Kidney (tissue), 13 donors: ENCODE measurements at regions not wholly inside any gene's neighbourhood (a gene's known extent, or its start where the extent isn't known, plus 50 kb on each side); places are given as distances from the start of the nearest gene placed in this dataset.

Experiments
- DNase-seq, 5 donors: peaks; one replicate each; pipeline ENCODE4 v3.0.0-alpha.2; 2013 to 2020
- FAIRE-seq: peaks from 2 replicates; lab custom pipeline; 2012; peaks lifted over from hg19 to GRCh38; lab: Jason Lieb, UNC
- H3K27ac ChIP-seq, 2 donors: one replicate each; pipeline ENCODE4 v1.7.0; 2013; ENCODE audit warnings: low read depth in 2 of 2, low read length in 2 of 2, inconsistent platforms in 1 of 2
- H3K27me3 ChIP-seq: one replicate; pipeline ENCODE4 v1.7.1; 2013; ENCODE audit warnings: low read length, inconsistent platforms; ENCODE audit not compliant: control insufficient read depth, insufficient read depth
- H3K36me3 ChIP-seq, 3 donors: one replicate each; pipeline versions ENCODE4 v1.7.0 to v1.7.1; 2013; ENCODE audit warnings: low read length in 3 of 3, control low read depth in 1 of 3, inconsistent platforms in 1 of 3; ENCODE audit not compliant: insufficient read depth in 3 of 3, control insufficient read depth in 2 of 3
- H3K4me1 ChIP-seq, 3 donors: one replicate each; pipeline versions ENCODE4 v1.7.0 to v1.7.1; 2013; ENCODE audit warnings: low read length in 3 of 3, inconsistent platforms in 1 of 3, low read depth in 1 of 3; ENCODE audit not compliant: control insufficient read depth in 2 of 3, insufficient read depth in 2 of 3
- H3K4me3 ChIP-seq, 3 donors: one replicate each; pipeline versions ENCODE4 v1.7.0 to v1.8.1; 2013; ENCODE audit warnings: low read length in 3 of 3, control low read depth in 1 of 3, inconsistent platforms in 1 of 3
- H3K9ac ChIP-seq, 3 donors: one replicate each; pipeline versions ENCODE4 v1.7.0 to v1.7.1; 2013; ENCODE audit warnings: low read length in 3 of 3, control low read depth in 1 of 3, inconsistent platforms in 1 of 3
- H3K9me3 ChIP-seq, 3 donors: one replicate each; pipeline versions ENCODE4 v1.7.0 to v1.7.1; 2013; ENCODE audit warnings: low read length in 3 of 3, control low read depth in 1 of 3, inconsistent platforms in 1 of 3; ENCODE audit not compliant: control insufficient read depth in 2 of 3, insufficient read depth in 1 of 3
- intact Hi-C: fragments of 100-400 bp; cut with DNase I; formaldehyde crosslinking; loops from one replicate; pipeline ENCODE4 v1.11.1; 2022
- TF ChIP-seq, protein P1 (sequence below): IDR thresholded peaks from 3 replicates; pipeline ENCODE4 v1.5.1; 2012; ENCODE audit warnings: mild to moderate bottlenecking, moderate library complexity, borderline replicate concordance; ENCODE audit not compliant: insufficient read depth; ENCODE audit errors: extremely low read depth
- donor health status: control.
- donor health status: control.
- donor health status: control.
- donor health status: control.
- donor health status: control.
- donor health status: DM: yes; HTN: yes; CAD: no.
- donor health status: Normal renal cell carcinoma (clear cell type).

DNA sequence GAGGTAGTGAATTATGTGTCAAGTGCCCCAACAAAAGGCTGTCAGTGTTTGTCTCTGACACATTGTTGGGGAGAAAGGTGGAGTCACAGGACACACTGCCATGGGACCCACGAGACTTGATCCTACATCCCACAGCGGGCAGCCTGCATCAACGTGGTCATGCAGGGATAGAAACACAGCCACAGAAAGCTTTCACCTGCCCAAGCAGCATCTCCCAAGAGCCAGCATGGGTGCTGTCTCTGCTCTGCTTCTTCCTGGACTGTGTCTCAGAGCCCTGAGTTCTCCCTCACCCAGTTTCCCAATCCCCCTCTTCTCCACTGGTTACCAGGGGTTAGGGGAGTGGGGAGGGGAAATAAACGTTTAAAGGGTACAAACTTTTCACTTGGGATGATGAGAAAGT lies 97.2 kb downstream of the VPREB1 start:
- no peak for DNase-seq
- H3K9me3 ChIP-seq, result peaks cover 0 to 4% (median 0%) of the 10 kb centered on the region in 3 donors
- no peak overlapping the region for H3K27ac ChIP-seq
- H3K4me3 ChIP-seq, result no peak overlapping the region
- no peaks in the 10 kb centered on the region for H3K4me1 ChIP-seq
- TF ChIP-seq, protein P1, sequence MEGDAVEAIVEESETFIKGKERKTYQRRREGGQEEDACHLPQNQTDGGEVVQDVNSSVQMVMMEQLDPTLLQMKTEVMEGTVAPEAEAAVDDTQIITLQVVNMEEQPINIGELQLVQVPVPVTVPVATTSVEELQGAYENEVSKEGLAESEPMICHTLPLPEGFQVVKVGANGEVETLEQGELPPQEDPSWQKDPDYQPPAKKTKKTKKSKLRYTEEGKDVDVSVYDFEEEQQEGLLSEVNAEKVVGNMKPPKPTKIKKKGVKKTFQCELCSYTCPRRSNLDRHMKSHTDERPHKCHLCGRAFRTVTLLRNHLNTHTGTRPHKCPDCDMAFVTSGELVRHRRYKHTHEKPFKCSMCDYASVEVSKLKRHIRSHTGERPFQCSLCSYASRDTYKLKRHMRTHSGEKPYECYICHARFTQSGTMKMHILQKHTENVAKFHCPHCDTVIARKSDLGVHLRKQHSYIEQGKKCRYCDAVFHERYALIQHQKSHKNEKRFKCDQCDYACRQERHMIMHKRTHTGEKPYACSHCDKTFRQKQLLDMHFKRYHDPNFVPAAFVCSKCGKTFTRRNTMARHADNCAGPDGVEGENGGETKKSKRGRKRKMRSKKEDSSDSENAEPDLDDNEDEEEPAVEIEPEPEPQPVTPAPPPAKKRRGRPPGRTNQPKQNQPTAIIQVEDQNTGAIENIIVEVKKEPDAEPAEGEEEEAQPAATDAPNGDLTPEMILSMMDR, result no peak
- no peak for FAIRE-seq
- H3K9ac ChIP-seq, result no peak overlapping the region
- intact Hi-C loops, result no loop called here
- no peaks in the 10 kb centered on the region for H3K27me3 ChIP-seq
- H3K36me3 ChIP-seq, result no peaks in the 10 kb centered on the region

DNA sequence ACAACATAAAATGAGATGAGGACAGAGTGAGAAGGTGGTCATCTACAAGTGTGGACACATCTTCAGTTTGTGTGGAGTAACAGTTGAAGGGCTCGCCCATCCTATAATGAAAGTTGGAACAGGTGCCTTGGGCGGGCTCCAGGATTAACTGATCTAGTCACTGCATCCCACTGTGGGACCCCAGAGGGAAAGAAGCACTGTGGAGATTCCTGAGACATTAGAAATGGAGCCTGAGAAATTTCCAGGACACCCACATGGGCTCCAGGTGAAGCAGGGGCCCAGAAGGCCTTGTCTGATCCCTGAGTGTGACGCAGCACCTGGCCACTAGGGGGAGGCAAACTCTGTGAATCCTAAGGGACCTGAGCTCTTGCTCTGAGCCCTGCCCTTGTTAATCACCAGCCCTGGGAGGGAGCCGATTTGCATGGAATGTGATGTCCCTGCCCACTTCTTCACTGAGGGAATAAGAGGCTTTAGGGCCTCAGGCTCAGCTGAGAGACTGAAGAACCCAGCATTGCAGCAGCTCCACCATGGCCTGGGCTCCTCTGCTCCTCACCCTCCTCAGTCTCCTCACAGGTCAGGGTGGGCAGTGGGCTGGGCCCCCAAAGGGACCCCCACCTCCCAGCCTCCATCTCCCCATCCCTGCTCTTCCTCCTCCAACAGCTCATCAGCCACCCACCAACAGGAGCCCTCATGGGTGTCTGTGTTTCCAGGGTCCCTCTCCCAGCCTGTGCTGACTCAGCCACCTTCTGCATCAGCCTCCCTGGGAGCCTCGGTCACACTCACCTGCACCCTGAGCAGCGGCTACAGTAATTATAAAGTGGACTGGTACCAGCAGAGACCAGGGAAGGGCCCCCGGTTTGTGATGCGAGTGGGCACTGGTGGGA lies 98.4 kb downstream of the VPREB1 start:
- no peak overlapping the region for H3K9ac ChIP-seq
- intact Hi-C loops, result no loop called here
- FAIRE-seq (no peak), DNase-seq (peak; percentile 83 to 90 (median 85))
- TF ChIP-seq, protein P1, result peak; percentile 56
- H3K9me3 ChIP-seq, result no peaks in the 10 kb centered on the region
- H3K27me3 ChIP-seq, result no peaks in the 10 kb centered on the region
- no peak overlapping the region for H3K4me3 ChIP-seq
- H3K4me1 ChIP-seq, result no peaks in the 10 kb centered on the region
- no peak overlapping the region for H3K27ac ChIP-seq
- no peaks in the 10 kb centered on the region for H3K36me3 ChIP-seq

DNA sequence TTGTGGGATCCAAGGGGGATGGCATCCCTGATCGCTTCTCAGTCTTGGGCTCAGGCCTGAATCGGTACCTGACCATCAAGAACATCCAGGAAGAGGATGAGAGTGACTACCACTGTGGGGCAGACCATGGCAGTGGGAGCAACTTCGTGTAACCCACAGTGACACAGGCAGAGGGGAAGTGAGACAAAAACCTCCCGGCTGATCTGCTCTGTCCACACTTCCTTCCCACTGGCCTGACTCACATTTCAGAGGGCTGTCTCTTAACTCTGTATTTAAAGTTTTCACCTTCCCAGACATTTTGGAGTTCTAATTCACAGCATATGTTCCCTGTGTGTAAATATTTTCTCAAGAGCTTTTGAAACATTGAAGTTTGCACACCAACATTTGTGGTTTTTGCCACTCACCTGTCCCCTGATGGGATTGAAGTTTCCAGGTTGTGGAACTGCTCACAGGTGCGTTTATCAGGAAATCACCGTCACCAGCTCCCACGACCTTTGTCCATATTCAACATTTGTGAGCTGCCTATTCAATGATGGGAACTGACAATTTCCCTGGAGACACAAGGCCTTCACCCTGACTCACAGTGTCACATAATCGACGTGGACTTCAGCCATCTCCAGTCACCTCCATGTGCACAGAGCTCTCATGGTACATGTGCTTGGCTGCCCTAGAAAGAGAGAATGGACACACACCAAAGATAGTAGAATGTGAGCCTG lies 99.2 kb downstream of the VPREB1 start:
- Histone ChIP-seq H3K4me3 (no peak overlapping the region), H3K9me3 (no peaks in the 10 kb centered on the region), H3K9ac (no peak overlapping the region), H3K27ac (no peak overlapping the region), H3K36me3 (no peaks in the 10 kb centered on the region), H3K27me3 (no peaks in the 10 kb centered on the region), H3K4me1 (no peaks in the 10 kb centered on the region)
- TF ChIP-seq, protein P1, result no peak
- intact Hi-C loops, result no loop called here
- no peak for FAIRE-seq
- DNase-seq, result no peak
